Progenitor cell of endocrine pancreas (in vitro differentiated cells): ENCODE measurements at regions not wholly inside any gene's neighbourhood (a gene's known extent, or its start where the extent isn't known, plus 50 kb on each side); places are given as distances from the start of the nearest gene placed in this dataset.

Source experiments
- DNase-seq: peaks from one replicate; pipeline ENCODE4 v3.0.0; 2021; ENCODE audit warnings: low spot score; ENCODE audit not compliant: unreplicated experiment
- H3K27ac Mint-ChIP-seq: 2 replicates; pipeline ENCODE4 v1.8.0; 2021; ENCODE audit warnings: mild to moderate bottlenecking, moderate library complexity, mixed read lengths
- H3K27me3 Mint-ChIP-seq: 2 replicates; pipeline ENCODE4 v1.8.0; 2021; ENCODE audit warnings: mixed read lengths
- H3K36me3 Mint-ChIP-seq: 2 replicates; pipeline ENCODE4 v1.8.0; 2022; ENCODE audit warnings: mixed read lengths; ENCODE audit not compliant: insufficient read depth
- H3K4me1 Mint-ChIP-seq: 2 replicates; pipeline ENCODE4 v1.8.0; 2021; ENCODE audit warnings: low read depth, mixed read lengths
- H3K4me3 Mint-ChIP-seq: 2 replicates; pipeline ENCODE4 v1.8.0; 2021; ENCODE audit warnings: low read depth, mild to moderate bottlenecking, moderate library complexity, mixed read lengths
- H3K9me3 Mint-ChIP-seq: 2 replicates; pipeline ENCODE4 v1.8.0; 2021; ENCODE audit warnings: low read depth, mixed read lengths
- CTCF ChIP-seq: fragments of 200-600 bp; sonication (generic); IDR thresholded peaks from one replicate; pipeline ENCODE4 v1.5.0; 2021; ENCODE audit warnings: antibody characterized with exemption, mild to moderate bottlenecking; ENCODE audit not compliant: unreplicated experiment

- no peak overlapping the region for H3K4me3 Mint-ChIP-seq
- H3K27me3 Mint-ChIP-seq = no peaks in the 10 kb centered on the region
- TF ChIP-seq CTCF = no peak
- peaks cover 14% of the 10 kb centered on the region for H3K9me3 Mint-ChIP-seq
- H3K27ac Mint-ChIP-seq = no peak overlapping the region
- H3K4me1 Mint-ChIP-seq = no peaks in the 10 kb centered on the region
- H3K36me3 Mint-ChIP-seq = no peaks in the 10 kb centered on the region
- no peak for DNase-seq
These were observed 189.7 kb downstream of the PSAT1 start for GRCh38 chr9:78486661-78487060.

- Mint-ChIP-seq H3K27ac (no peak overlapping the region), H3K27me3 (peaks cover 5% of the 10 kb centered on the region), H3K9me3 (peaks cover 4% of the 10 kb centered on the region), H3K4me1 (no peaks in the 10 kb centered on the region), H3K36me3 (no peaks in the 10 kb centered on the region), H3K4me3 (no peak overlapping the region)
- TF ChIP-seq CTCF = no peak
- no peak for DNase-seq
These were observed 193.3 kb downstream of the PSAT1 start for GRCh38 chr9:78490231-78490630.

GRCh38 chr9:78491402-78491801, 194.5 kb downstream of the PSAT1 start:
- no peak for TF ChIP-seq CTCF
- Mint-ChIP-seq H3K4me1 (no peaks in the 10 kb centered on the region), H3K4me3 (no peak overlapping the region), H3K36me3 (no peaks in the 10 kb centered on the region), H3K27ac (no peak overlapping the region), H3K27me3 (peaks cover 7% of the 10 kb centered on the region), H3K9me3 (peaks cover 4% of the 10 kb centered on the region)
- no peak for DNase-seq

- DNase-seq = no peak
- no peaks in the 10 kb centered on the region for H3K4me1 Mint-ChIP-seq
- H3K27me3 Mint-ChIP-seq = peaks cover 7% of the 10 kb centered on the region
- H3K27ac Mint-ChIP-seq = no peak overlapping the region
- no peaks in the 10 kb centered on the region for H3K36me3 Mint-ChIP-seq
- TF ChIP-seq CTCF = no peak
- H3K9me3 Mint-ChIP-seq = peaks cover 4% of the 10 kb centered on the region
- H3K4me3 Mint-ChIP-seq = no peak overlapping the region
These were observed 196.3 kb downstream of the PSAT1 start for GRCh38 chr9:78493166-78493742.

GRCh38 chr9:78502566-78502965, 205.6 kb downstream of the PSAT1 start:
- H3K4me1 Mint-ChIP-seq = no peaks in the 10 kb centered on the region
- no peak for TF ChIP-seq CTCF
- DNase-seq = no peak

More at GRCh38 chr9:78502566-78502965, 205.6 kb downstream of the PSAT1 start:
- no peaks in the 10 kb centered on the region for H3K27me3 Mint-ChIP-seq
- no peak overlapping the region for H3K4me3 Mint-ChIP-seq
- no peaks in the 10 kb centered on the region for H3K9me3 Mint-ChIP-seq
- H3K36me3 Mint-ChIP-seq = no peaks in the 10 kb centered on the region
- H3K27ac Mint-ChIP-seq = no peak overlapping the region
